SK-MEL-5 (cell line): ENCODE measurements at regions not wholly inside any gene's neighbourhood (a gene's known extent, or its start where the extent isn't known, plus 50 kb on each side); places are given as distances from the start of the nearest gene placed in this dataset.

ENCODE experiments used
- small RNA-seq, 2 experiments: library from RNA; depleted of rRNA; stranded (forward); fragments of <200 nt; gene quantifications; one replicate each; pipeline ENCODE3, GENCODE V24; 2014

Small RNA genes lying in the stretch of these regions (small RNA-seq; reads per million reads assigned to genes)
- 0 reads per million in 2 experiments for gene AL109941.1
